GM21825 (cell line): ENCODE measurements at regions not wholly inside any gene's neighbourhood (a gene's known extent, or its start where the extent isn't known, plus 50 kb on each side); places are given as distances from the start of the nearest gene placed in this dataset.

Experiments
- ATAC-seq: cut with Tn5 transposase; IDR thresholded peaks from one replicate; pipeline ENCODE4 v1.9.1; 2021; ENCODE audit warnings: mild to moderate bottlenecking, moderate library complexity; ENCODE audit not compliant: unreplicated experiment

- ATAC-seq = no peak
These were observed 350.2 kb upstream of the SHH start for GRCh38 chr7:156162451-156162850.

GRCh38 chr7:156160811-156161210 is 348.5 kb upstream of the SHH start:
- no peak for ATAC-seq

GRCh38 chr7:156158693-156159092 is 346.4 kb upstream of the SHH start:
- no peak for ATAC-seq

- no peak for ATAC-seq
These were observed 345.9 kb upstream of the SHH start for GRCh38 chr7:156158213-156158612.

- no peak for ATAC-seq
These were observed 345.2 kb upstream of the SHH start for GRCh38 chr7:156157409-156158012.

- ATAC-seq = no peak
These were observed 344.6 kb upstream of the SHH start for GRCh38 chr7:156156734-156157408.

GRCh38 chr7:156155988-156156733 is 343.9 kb upstream of the SHH start:
- no peak for ATAC-seq

- no peak for ATAC-seq
These were observed 341.3 kb upstream of the SHH start for GRCh38 chr7:156153590-156153989.

GRCh38 chr7:156152390-156152789 is 340.1 kb upstream of the SHH start:
- ATAC-seq = no peak

- no peak for ATAC-seq
These were observed 339.4 kb upstream of the SHH start for GRCh38 chr7:156151658-156152057.

GRCh38 chr7:156151078-156151477 is 338.8 kb upstream of the SHH start:
- ATAC-seq = no peak

GRCh38 chr7:156148995-156149394 is 336.7 kb upstream of the SHH start:
- no peak for ATAC-seq

GRCh38 chr7:156148547-156148946 is 336.3 kb upstream of the SHH start:
- ATAC-seq = no peak

GRCh38 chr7:156147756-156148504 is 335.7 kb upstream of the SHH start:
- ATAC-seq = no peak

- ATAC-seq = no peak
These were observed 334.8 kb upstream of the SHH start for GRCh38 chr7:156147104-156147503.

GRCh38 chr7:156145996-156146395 is 333.7 kb upstream of the SHH start:
- no peak for ATAC-seq

- no peak for ATAC-seq
These were observed 332.9 kb upstream of the SHH start for GRCh38 chr7:156145184-156145583.

- no peak for ATAC-seq
These were observed 331.4 kb upstream of the SHH start for GRCh38 chr7:156143683-156144082.

- ATAC-seq = no peak
These were observed 330.9 kb upstream of the SHH start for GRCh38 chr7:156143158-156143557.

GRCh38 chr7:156141941-156142340 is 329.7 kb upstream of the SHH start:
- ATAC-seq = no peak

- no peak for ATAC-seq
These were observed 328.6 kb upstream of the SHH start for GRCh38 chr7:156140896-156141295.
